GM12875 (cell line): ENCODE measurements at regions not wholly inside any gene's neighbourhood (a gene's known extent, or its start where the extent isn't known, plus 50 kb on each side); places are given as distances from the start of the nearest gene placed in this dataset.

Experiments used
- H3K4me3 ChIP-seq: one replicate; pipeline ENCODE4 v1.5.1; 2011; ENCODE audit warnings: low read depth, low read length, control low read depth
- CTCF ChIP-seq: IDR thresholded peaks from 2 replicates; pipeline ENCODE4 v1.5.1; 2011; ENCODE audit warnings: low read depth, mild to moderate bottlenecking, control low read depth, inconsistent platforms, low read length, moderate library complexity, borderline replicate concordance; ENCODE audit not compliant: insufficient read depth

DNA sequence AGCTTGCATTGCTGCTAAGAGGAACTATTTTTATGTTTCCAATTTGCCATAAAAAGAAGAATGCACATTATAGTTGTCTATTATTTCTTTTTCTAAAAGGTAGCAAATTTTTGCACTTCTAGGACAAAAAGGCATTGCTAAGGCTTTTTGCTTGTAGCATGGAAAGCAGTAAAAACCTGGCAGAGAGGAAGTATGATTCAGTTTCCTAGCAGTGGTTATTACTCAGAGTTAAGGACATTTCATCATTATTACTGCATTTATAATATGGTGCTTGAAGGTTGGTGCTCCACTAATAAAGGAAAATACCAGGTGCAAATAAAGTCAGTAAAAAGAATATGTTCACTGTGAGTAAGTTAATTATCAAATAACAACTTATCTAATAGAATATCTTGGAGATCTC lies 179.8 kb upstream of the PLPPR1 start:
- TF ChIP-seq CTCF = no peak
- no peak overlapping the region for H3K4me3 ChIP-seq

- H3K4me3 ChIP-seq = no peak overlapping the region
- TF ChIP-seq CTCF = no peak
Observed at GRCh38 chr9:100852088-100852487, 176.4 kb upstream of the PLPPR1 start.

DNA sequence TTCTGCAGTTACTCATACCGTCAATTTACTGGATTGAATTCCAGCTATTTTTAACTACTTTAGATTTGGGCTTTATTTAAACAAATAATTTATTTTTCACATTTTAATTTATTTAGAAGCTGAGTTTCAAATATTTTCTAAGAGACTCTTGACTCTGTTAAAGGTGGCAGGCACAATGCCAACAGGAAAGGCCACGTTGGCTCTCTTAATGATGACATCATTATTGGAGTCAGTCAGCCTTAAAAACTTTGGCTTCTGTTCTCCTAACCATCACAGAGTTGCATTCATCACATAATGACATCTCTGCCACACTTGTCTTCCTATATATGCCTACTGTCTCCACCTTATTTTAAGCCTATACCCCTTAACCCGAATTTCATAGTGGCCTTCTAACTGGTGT lies 172.3 kb upstream of the PLPPR1 start:
- H3K4me3 ChIP-seq = no peak overlapping the region
- TF ChIP-seq CTCF = no peak

DNA sequence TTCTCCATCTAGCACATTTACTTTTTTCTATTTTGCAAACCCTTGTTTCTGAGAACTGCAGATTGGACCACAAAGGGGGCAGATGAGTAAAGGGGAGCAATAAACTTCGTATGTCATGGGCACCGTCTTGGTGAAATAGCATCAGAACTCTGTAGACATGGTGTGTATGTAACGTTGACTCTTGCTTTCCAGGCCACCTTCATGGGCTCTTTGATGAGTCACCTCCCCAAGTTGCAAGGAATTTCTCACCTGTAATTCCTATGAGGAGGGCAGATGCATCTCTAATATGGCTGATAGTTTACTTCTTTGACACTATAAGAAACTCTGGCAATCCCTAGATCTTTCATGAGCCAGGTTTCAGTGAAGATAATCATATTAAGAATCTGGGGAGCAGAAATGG lies 163.4 kb upstream of the PLPPR1 start:
- TF ChIP-seq CTCF = no peak
- no peak overlapping the region for H3K4me3 ChIP-seq

- no peak for TF ChIP-seq CTCF
Observed at GRCh38 chr9:100865648-100866047, 162.9 kb upstream of the PLPPR1 start.

DNA sequence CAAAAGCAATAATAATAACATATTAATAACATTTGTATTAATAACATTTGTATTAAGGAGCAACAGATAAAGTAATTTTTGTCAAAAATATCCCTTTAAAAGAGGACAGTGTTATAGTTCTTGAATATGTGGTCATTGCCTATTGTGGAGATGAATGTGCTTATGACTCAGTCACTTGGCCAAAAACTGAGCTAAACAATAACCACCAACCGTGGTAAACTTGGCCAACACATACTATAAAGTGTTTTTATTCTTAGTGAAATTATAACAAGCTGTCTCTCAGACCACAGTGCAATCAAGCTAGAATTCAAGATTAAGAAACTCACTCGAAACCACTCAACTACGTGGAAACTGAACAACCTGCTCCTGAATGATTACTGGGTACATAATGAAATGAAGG lies 159.2 kb upstream of the PLPPR1 start:
- no peak overlapping the region for H3K4me3 ChIP-seq
- TF ChIP-seq CTCF = no peak

More at GRCh38 chr9:100865648-100866047, 162.9 kb upstream of the PLPPR1 start:
- H3K4me3 ChIP-seq = no peak overlapping the region

GRCh38 chr9:100879884-100880283 lies 148.6 kb upstream of the PLPPR1 start:
- no peak for TF ChIP-seq CTCF

More at GRCh38 chr9:100879884-100880283, 148.6 kb upstream of the PLPPR1 start:
- H3K4me3 ChIP-seq = no peak overlapping the region
